ENCODE measurements at regions not wholly inside any gene's neighbourhood (a gene's known extent, or its start where the extent isn't known, plus 50 kb on each side); places are given as distances from the start of the nearest gene placed in this dataset.

DNA sequence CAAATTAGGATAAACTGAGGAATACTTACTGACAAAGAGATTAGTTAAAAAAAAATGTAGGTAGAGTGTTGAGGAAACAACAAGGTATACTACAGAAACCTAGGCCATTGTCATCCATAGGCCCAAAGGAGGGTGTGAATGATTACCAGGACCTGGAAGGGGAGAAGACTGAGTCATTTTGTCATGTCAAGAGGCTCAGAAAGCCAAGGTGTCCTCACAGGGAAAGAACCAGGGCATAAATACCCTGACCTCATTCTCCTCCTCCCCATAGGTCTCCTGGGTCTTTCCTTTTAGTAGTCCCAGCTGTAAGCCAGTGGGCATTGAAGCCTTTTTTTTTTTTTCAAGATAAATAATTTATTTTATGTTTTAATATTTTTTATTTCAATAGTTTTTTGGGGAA, 582.1 kb upstream of the JAG1 start:
- Histone ChIP-seq H3K9me3 (ENCODE audit: control insufficient read depth in 3 of 3, low read length in 3 of 3) (peaks cover 0 to 2% (median 0%) of the 10 kb centered on the region in 3 donors), H3K4me1 (ENCODE audit: control insufficient read depth in 3 of 3, insufficient read depth in 3 of 3, low read length in 3 of 3) (no peaks in the 10 kb centered on the region), H3K27ac (ENCODE audit: low read depth, low read length) (no peak overlapping the region)

DNA sequence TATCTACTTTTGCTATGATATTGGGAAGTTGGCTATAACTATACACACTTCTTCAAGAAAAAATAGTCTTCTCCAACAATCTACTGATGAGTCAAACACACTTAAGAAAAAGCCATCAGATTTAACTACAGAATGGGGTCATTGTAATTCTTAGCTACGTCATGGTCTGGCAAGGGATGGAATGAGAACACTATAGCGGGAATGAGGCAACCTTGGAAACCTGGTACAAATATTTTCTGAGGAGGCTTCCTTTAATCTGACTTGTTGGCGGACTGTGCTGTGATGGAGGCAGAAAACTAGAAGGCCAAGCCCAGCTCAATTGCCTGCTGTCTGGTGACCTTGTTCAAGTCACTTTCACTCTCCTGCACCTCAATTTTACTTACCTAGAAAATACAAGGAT, 586.8 kb upstream of the JAG1 start:
- Histone ChIP-seq H3K9me3 (ENCODE audit: control insufficient read depth in 3 of 3, low read length in 3 of 3) (no peaks in the 10 kb centered on the region), H3K4me3 (ENCODE audit: low read length in 3 of 3) (no peak overlapping the region), H3K9ac (ENCODE audit: low read depth in 1 of 3, low read length in 3 of 3) (no peak overlapping the region), H3K36me3 (ENCODE audit: control insufficient read depth in 3 of 3, insufficient read depth in 3 of 3, low read length in 3 of 3) (no peaks in the 10 kb centered on the region), H3K4me1 (ENCODE audit: control insufficient read depth in 3 of 3, insufficient read depth in 3 of 3, low read length in 3 of 3) (no peaks in the 10 kb centered on the region), H3K27ac (ENCODE audit: low read depth, low read length) (no peak overlapping the region), H3K27me3 (ENCODE audit: control insufficient read depth in 3 of 3, insufficient read depth in 3 of 3, low read length in 3 of 3) (no peaks in the 10 kb centered on the region)

More for the DNA sequence above, 582.1 kb upstream of the JAG1 start:
- Histone ChIP-seq H3K27me3 (ENCODE audit: control insufficient read depth in 3 of 3, insufficient read depth in 3 of 3, low read length in 3 of 3) (no peaks in the 10 kb centered on the region), H3K36me3 (ENCODE audit: control insufficient read depth in 3 of 3, insufficient read depth in 3 of 3, low read length in 3 of 3) (no peaks in the 10 kb centered on the region), H3K4me3 (ENCODE audit: low read length in 3 of 3) (no peak overlapping the region), H3K9ac (ENCODE audit: low read depth in 1 of 3, low read length in 3 of 3) (no peak overlapping the region)

DNA sequence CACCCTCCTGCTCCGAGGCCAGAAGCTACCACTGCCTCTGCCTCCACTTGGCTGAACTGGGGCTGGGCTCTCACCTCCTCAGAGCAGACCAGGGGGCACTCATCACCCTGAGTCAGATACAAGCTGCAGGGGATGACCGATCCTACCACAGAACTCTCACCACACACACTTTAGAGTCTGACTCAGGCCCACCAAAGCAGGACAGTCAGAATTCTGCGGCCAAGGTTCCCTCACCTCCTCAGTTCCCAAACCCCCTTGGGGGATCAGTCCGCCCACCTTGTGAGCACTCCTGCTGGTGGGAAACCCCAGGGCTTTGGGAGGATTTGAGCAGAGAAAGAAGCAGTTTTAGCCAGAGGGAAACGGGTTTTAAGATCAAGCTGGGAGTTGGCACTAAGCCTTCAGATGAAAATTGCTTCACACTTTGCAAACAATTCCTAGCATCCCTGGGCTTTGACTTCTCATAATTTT, 587.8 kb upstream of the JAG1 start:
- Histone ChIP-seq H3K36me3 (ENCODE audit: control insufficient read depth in 3 of 3, insufficient read depth in 3 of 3, low read length in 3 of 3) (no peaks in the 10 kb centered on the region), H3K4me1 (ENCODE audit: control insufficient read depth in 3 of 3, insufficient read depth in 3 of 3, low read length in 3 of 3) (no peaks in the 10 kb centered on the region), H3K9me3 (ENCODE audit: control insufficient read depth in 3 of 3, low read length in 3 of 3) (no peaks in the 10 kb centered on the region), H3K27me3 (ENCODE audit: control insufficient read depth in 3 of 3, insufficient read depth in 3 of 3, low read length in 3 of 3) (no peaks in the 10 kb centered on the region), H3K4me3 (ENCODE audit: low read length in 3 of 3) (no peak overlapping the region), H3K27ac (ENCODE audit: low read depth, low read length) (no peak overlapping the region), H3K9ac (ENCODE audit: low read depth in 1 of 3, low read length in 3 of 3) (no peak overlapping the region)

GRCh38 chr20:11266571-11266970, 592.8 kb upstream of the JAG1 start:
- Histone ChIP-seq H3K4me3 (ENCODE audit: low read length in 3 of 3) (no peak overlapping the region), H3K27ac (ENCODE audit: low read depth, low read length) (no peak overlapping the region), H3K9me3 (ENCODE audit: control insufficient read depth in 3 of 3, low read length in 3 of 3) (no peaks in the 10 kb centered on the region), H3K36me3 (ENCODE audit: control insufficient read depth in 3 of 3, insufficient read depth in 3 of 3, low read length in 3 of 3) (no peaks in the 10 kb centered on the region), H3K4me1 (ENCODE audit: control insufficient read depth in 3 of 3, insufficient read depth in 3 of 3, low read length in 3 of 3) (peaks cover 5 to 10% (median 6%) of the 10 kb centered on the region in 3 donors), H3K9ac (ENCODE audit: low read depth in 1 of 3, low read length in 3 of 3) (no peak overlapping the region), H3K27me3 (ENCODE audit: control insufficient read depth in 3 of 3, insufficient read depth in 3 of 3, low read length in 3 of 3) (no peaks in the 10 kb centered on the region)

DNA sequence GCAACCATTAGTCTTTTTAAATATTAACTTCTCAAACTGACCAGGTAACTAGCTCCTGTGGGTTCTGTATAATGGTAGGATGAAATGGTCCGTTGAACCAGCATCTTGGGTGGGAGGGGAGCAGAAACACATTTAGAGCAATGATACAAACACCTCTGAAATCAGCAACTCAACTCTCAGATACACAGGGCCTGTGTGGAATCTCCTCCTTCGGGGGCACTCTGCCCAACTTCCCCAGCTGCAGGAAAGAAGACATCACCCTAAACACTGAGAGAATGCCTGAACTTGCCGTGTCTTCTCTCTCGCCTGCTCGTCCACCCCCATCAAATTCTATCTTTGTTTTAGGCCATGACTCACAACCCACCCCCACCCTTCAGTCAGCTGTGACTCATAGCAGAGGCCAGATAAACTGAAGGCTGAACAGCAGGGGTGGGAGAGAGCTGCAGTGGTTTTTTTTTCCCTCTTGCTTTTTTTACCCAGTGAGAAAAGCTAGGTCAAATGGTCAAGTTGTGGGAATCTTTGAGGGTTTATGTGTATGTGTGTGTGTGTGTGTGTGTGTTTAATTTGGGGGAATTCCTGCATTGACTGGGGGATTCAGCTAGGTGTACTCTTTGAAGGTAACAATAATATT, 593.4 kb upstream of the JAG1 start:
- H3K4me1 ChIP-seq (ENCODE audit: control insufficient read depth in 3 of 3, insufficient read depth in 3 of 3, low read length in 3 of 3) = peaks cover 5 to 10% (median 6%) of the 10 kb centered on the region in 3 donors
- H3K9ac ChIP-seq (ENCODE audit: low read depth in 1 of 3, low read length in 3 of 3) = no peak overlapping the region
- H3K27me3 ChIP-seq (ENCODE audit: control insufficient read depth in 3 of 3, insufficient read depth in 3 of 3, low read length in 3 of 3) = no peaks in the 10 kb centered on the region
- no peaks in the 10 kb centered on the region for H3K9me3 ChIP-seq (ENCODE audit: control insufficient read depth in 3 of 3, low read length in 3 of 3)
- H3K27ac ChIP-seq (ENCODE audit: low read depth, low read length) = peak overlapping the region; percentile 29
- H3K36me3 ChIP-seq (ENCODE audit: control insufficient read depth in 3 of 3, insufficient read depth in 3 of 3, low read length in 3 of 3) = no peaks in the 10 kb centered on the region
- no peak overlapping the region for H3K4me3 ChIP-seq (ENCODE audit: low read length in 3 of 3)

DNA sequence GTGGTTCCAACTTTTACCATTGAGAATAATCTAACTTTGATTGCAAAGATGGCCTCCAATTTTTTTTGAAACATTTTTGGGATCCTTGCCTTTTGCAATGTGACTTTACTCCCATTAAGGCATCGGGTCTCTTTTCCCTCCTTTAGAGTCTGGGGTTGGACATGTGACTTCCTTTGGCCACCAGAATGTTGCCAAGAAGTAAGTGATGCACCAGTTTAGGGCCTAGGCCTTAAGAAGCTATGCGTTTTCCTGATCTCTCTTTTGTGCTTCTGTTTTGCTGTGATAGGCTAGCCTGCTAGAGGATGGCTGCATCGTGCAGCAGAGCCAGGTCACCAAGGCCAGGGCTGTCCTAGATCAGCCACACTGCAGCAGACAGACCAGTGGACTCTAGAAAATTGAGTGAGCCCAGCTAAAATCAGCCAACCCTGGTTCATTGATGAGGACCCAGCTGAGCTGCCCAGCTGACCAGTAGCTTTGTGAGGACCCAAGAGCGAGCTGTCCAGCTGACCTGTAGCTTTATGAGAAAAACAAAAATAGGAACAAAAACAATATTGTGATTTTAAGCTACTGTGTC, 594.0 kb upstream of the JAG1 start:
- H3K4me1 ChIP-seq (ENCODE audit: control insufficient read depth in 3 of 3, insufficient read depth in 3 of 3, low read length in 3 of 3) = peaks cover 5 to 10% (median 6%) of the 10 kb centered on the region in 3 donors
- H3K36me3 ChIP-seq (ENCODE audit: control insufficient read depth in 3 of 3, insufficient read depth in 3 of 3, low read length in 3 of 3) = no peaks in the 10 kb centered on the region
- no peak overlapping the region for H3K9ac ChIP-seq (ENCODE audit: low read depth in 1 of 3, low read length in 3 of 3)
- H3K27me3 ChIP-seq (ENCODE audit: control insufficient read depth in 3 of 3, insufficient read depth in 3 of 3, low read length in 3 of 3) = no peaks in the 10 kb centered on the region
- no peaks in the 10 kb centered on the region for H3K9me3 ChIP-seq (ENCODE audit: control insufficient read depth in 3 of 3, low read length in 3 of 3)
- H3K27ac ChIP-seq (ENCODE audit: low read depth, low read length) = peak overlapping the region; percentile 29
- H3K4me3 ChIP-seq (ENCODE audit: low read length in 3 of 3) = no peak overlapping the region

- H3K27me3 ChIP-seq (ENCODE audit: control insufficient read depth in 3 of 3, insufficient read depth in 3 of 3, low read length in 3 of 3) = no peaks in the 10 kb centered on the region
- H3K9ac ChIP-seq (ENCODE audit: low read depth in 1 of 3, low read length in 3 of 3) = no peak overlapping the region
- no peak overlapping the region for H3K4me3 ChIP-seq (ENCODE audit: low read length in 3 of 3)
- peaks cover 5 to 10% (median 6%) of the 10 kb centered on the region in 3 donors for H3K4me1 ChIP-seq (ENCODE audit: control insufficient read depth in 3 of 3, insufficient read depth in 3 of 3, low read length in 3 of 3)
- no peaks in the 10 kb centered on the region for H3K36me3 ChIP-seq (ENCODE audit: control insufficient read depth in 3 of 3, insufficient read depth in 3 of 3, low read length in 3 of 3)
- no peak overlapping the region for H3K27ac ChIP-seq (ENCODE audit: low read depth, low read length)
- H3K9me3 ChIP-seq (ENCODE audit: control insufficient read depth in 3 of 3, low read length in 3 of 3) = no peaks in the 10 kb centered on the region
Observed at GRCh38 chr20:11270566-11270965, 596.8 kb upstream of the JAG1 start.

DNA sequence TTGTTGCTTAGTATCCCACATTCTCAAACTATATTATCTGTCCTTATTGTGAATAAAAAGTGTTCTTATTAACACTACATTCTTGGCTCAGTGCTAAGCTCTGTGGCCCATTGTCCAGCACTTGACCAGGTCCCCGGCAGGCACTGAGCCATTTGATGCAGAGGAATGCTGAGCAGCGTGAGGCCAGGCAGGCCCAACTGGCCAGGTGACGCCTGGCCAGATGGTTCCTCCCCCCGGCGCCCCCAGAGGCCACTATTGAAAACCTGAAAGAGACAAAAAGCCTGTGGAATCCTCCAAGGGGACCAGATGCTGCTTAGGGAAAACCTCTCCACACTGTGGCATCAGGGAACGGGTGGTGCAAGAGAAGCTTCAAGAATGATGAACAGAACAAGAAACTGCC, 597.5 kb upstream of the JAG1 start:
- no peak overlapping the region for H3K4me3 ChIP-seq (ENCODE audit: low read length in 3 of 3)
- H3K4me1 ChIP-seq (ENCODE audit: control insufficient read depth in 3 of 3, insufficient read depth in 3 of 3, low read length in 3 of 3) = peaks cover 5 to 10% (median 6%) of the 10 kb centered on the region in 3 donors
- no peak overlapping the region for H3K9ac ChIP-seq (ENCODE audit: low read depth in 1 of 3, low read length in 3 of 3)
- no peaks in the 10 kb centered on the region for H3K27me3 ChIP-seq (ENCODE audit: control insufficient read depth in 3 of 3, insufficient read depth in 3 of 3, low read length in 3 of 3)
- no peaks in the 10 kb centered on the region for H3K9me3 ChIP-seq (ENCODE audit: control insufficient read depth in 3 of 3, low read length in 3 of 3)
- H3K36me3 ChIP-seq (ENCODE audit: control insufficient read depth in 3 of 3, insufficient read depth in 3 of 3, low read length in 3 of 3) = no peaks in the 10 kb centered on the region
- no peak overlapping the region for H3K27ac ChIP-seq (ENCODE audit: low read depth, low read length)

- Histone ChIP-seq H3K27ac (ENCODE audit: low read depth, low read length) (no peak overlapping the region), H3K36me3 (ENCODE audit: control insufficient read depth in 3 of 3, insufficient read depth in 3 of 3, low read length in 3 of 3) (no peaks in the 10 kb centered on the region), H3K4me3 (ENCODE audit: low read length in 3 of 3) (no peak overlapping the region), H3K9ac (ENCODE audit: low read depth in 1 of 3, low read length in 3 of 3) (no peak overlapping the region), H3K4me1 (ENCODE audit: control insufficient read depth in 3 of 3, insufficient read depth in 3 of 3, low read length in 3 of 3) (peaks cover 5 to 9% (median 6%) of the 10 kb centered on the region in 3 donors), H3K27me3 (ENCODE audit: control insufficient read depth in 3 of 3, insufficient read depth in 3 of 3, low read length in 3 of 3) (no peaks in the 10 kb centered on the region), H3K9me3 (ENCODE audit: control insufficient read depth in 3 of 3, low read length in 3 of 3) (no peaks in the 10 kb centered on the region)
Observed at GRCh38 chr20:11271920-11272594, 598.3 kb upstream of the JAG1 start.

DNA sequence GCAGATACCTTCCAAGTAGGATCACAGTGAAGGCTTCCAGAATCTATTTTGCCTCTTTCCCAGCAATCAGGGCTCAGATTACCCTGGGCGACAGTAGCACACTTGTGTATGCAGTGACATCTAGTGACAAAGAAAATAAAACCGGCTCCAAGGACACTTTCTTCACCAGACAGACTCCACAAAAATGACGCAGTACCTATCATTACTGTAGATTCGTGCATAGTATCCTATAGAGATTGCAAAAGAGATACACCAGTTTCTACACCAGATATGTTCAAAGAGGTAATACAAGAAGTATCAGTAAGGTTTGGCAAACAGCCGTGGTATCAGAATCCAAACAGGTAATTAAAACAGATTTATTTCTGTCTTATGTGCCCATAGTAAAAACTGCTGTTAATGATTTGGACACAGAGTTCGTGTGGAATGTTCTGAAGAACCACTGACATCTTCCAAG, 600.4 kb upstream of the JAG1 start:
- H3K9ac ChIP-seq (ENCODE audit: low read depth in 1 of 3, low read length in 3 of 3) = no peak overlapping the region
- H3K36me3 ChIP-seq (ENCODE audit: control insufficient read depth in 3 of 3, insufficient read depth in 3 of 3, low read length in 3 of 3) = no peaks in the 10 kb centered on the region
- no peaks in the 10 kb centered on the region for H3K27me3 ChIP-seq (ENCODE audit: control insufficient read depth in 3 of 3, insufficient read depth in 3 of 3, low read length in 3 of 3)
- peaks cover 0 to 2% (median 0%) of the 10 kb centered on the region in 3 donors for H3K9me3 ChIP-seq (ENCODE audit: control insufficient read depth in 3 of 3, low read length in 3 of 3)
- no peak overlapping the region for H3K4me3 ChIP-seq (ENCODE audit: low read length in 3 of 3)
- H3K4me1 ChIP-seq (ENCODE audit: control insufficient read depth in 3 of 3, insufficient read depth in 3 of 3, low read length in 3 of 3) = no peaks in the 10 kb centered on the region
- H3K27ac ChIP-seq (ENCODE audit: low read depth, low read length) = no peak overlapping the region

Measured in skeletal muscle tissue (tissue), 3 donors.